ENCODE measurements at regions not wholly inside any gene's neighbourhood (a gene's known extent, or its start where the extent isn't known, plus 50 kb on each side); places are given as distances from the start of the nearest gene placed in this dataset.

DNA sequence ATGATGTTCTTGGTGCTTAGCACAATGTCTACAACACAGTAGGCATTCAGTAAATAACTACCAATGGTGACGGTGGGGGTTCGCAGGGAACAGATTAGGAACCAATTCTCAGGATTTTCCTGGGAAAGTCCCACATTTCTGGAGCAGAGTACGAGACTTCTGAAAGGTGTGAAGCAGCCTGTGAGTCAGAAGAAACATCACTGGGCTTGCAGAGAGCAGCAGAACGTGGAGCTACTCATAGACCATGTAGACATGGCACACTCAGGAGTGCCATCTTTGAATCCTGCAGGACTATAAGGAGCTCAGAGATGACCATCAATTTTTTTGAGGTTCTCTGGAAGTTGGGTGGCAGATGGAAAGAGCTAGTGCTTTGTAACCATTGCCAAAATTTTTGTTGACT is 106.6 kb upstream of the ANKRD55 start:
- no peak for DNase-seq

DNA sequence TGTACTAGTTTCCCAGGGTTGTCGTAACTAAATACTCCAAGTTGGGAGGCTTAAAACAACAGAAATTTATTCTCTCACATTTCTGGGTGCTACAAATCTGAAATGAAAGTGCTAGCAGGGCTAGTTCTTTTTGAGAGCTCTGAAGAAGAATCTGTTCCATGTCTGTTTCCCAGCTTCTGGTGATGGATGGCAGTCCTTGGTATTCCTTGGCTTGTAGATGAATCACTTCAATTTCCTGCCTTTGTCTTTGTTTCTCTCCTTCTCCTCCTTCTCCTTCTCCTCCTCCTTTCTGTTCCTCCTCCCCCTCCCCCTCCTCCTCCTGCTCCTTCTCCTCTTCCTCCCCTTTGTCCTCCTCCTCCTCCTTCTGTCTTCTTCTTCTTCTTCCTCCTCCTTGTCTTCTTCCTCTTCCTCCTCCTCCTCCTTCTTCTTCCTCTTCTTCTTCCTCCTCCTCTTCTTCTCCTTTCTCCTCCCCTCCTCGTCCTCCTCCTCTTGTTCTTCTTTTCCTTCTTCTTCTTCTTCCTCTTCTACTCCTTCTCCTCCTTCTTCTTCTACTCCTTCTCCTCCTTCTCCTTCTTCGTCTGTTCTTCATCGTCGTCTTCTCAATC is 104.7 kb upstream of the ANKRD55 start:
- DNase-seq = no peak

DNA sequence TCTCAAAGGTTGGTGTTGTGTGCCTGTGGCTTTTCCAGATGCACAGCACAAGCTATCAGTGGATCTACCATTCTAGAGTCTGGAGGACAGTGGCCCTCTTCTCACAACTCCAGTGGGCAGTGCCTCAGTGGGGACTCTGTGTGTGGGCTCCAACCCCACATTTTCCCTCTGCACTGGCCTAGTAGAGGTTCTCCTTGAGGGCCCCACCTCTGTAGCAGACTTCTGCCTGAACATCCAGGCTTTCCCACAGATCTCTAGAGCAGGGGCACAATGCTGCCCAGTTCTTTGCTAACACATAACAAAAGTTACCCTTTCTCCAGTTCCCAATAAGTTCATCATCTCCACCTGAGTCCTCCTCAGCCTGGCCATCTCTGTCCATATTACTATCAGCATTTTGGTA is 102.1 kb upstream of the ANKRD55 start:
- no peak for DNase-seq

GRCh38 chr5:56330806-56331205 is 97.7 kb upstream of the ANKRD55 start:
- no peak for DNase-seq

GRCh38 chr5:56330167-56330566 is 97.0 kb upstream of the ANKRD55 start:
- no peak for DNase-seq

DNA sequence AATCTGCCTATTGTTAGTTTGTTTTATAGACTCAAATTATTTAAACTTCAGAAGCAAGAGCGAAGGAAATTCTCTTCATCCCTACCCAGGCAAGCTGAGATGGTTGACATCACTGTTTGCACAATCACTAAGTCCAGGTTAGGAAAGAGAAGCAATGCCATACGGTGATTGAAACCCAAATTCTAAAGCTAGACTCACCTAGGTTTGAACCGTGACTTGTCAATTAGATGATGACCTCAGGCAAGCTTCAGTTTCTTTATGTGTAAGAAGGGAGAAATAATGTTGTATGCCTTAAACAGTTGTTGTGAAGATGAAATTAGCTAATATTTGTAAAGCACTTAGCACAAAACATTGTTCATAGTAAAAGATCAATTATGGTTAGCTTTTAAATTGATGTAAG is 96.5 kb upstream of the ANKRD55 start:
- DNase-seq = no peak

DNA sequence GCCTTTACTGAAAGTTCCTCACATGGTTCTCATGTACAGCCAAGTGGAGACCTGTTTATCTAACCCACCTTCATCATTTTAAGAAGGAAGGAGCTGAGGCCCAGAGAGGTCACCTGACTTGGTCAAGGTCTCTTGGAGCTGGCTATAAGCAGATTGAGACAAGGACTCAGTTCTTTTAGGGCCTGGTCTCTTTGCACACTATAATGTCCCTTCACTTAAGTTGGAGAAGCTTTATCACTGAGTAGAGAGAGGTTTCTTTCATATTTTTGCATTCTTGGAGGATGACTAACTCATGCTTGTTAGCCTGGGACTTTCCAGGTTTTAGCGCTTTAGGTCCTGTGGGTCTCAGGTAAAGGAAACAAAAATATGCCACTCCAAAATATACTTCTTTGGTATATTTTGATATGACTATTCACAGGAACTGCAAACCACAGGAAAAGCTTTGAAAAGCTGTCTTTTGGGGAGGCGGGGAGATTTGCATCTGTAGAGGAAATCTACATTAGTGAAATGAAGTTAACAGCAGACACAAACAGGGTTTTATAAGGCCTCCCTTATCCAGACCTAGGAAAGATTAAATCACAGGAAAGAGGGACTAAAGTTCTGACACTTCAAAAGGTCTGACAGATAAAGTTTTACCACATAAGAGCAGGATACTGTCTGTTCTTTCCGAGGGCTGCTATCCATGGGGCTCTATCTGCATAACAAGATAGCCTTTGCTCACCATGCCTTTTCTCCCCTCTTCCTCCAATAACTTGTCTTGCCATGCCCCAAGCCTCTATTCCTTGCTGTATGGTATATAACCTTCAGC is 95.8 kb upstream of the ANKRD55 start:
- no peak for DNase-seq

DNA sequence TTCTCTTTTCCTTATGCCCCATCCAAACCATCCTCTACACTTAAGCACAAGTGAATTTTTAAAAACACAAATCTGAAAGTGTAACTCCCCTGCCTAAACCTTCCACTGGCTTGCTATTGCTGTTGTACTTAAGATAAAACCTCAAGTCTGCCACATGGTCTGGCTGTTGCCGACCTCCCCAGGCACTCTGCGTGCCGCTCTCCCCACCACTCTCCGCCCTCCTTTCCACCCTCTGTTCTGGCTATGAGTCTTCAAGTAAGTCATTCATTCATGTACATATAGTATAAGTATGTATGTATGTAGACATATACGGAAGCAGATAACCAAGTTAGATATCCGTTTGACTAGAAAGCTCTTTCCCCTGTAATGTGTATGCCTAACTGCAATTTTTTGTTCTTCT is 94.7 kb upstream of the ANKRD55 start:
- no peak for DNase-seq

DNA sequence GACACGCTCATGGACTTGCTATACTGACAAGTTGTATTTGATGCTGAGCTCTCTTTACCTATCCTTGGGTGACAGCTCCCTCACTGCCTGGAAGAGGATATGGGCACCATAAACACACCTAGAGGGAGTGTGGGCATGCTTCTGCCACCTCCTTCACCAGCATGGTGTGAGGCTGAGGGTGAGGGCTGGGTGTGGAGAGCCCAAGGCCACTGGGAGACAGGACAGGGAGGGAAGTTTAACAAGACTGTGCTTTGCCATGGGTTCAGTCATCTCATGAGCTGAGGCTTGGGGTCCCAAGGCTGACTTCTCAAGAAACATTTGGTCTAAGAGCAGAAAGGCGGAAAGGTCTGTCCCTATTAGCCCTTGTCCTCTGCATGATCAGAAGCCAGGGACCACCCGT is 93.6 kb upstream of the ANKRD55 start:
- DNase-seq = no peak

- DNase-seq = no peak
Observed at GRCh38 chr5:56326116-56326515, 93.0 kb upstream of the ANKRD55 start.

- no peak for DNase-seq
Observed at GRCh38 chr5:56325039-56325438, 91.9 kb upstream of the ANKRD55 start.

- no peak for DNase-seq
Observed at GRCh38 chr5:56323505-56323904, 90.4 kb upstream of the ANKRD55 start.

- no peak for DNase-seq
Observed at GRCh38 chr5:56322592-56322991, 89.5 kb upstream of the ANKRD55 start.

DNA sequence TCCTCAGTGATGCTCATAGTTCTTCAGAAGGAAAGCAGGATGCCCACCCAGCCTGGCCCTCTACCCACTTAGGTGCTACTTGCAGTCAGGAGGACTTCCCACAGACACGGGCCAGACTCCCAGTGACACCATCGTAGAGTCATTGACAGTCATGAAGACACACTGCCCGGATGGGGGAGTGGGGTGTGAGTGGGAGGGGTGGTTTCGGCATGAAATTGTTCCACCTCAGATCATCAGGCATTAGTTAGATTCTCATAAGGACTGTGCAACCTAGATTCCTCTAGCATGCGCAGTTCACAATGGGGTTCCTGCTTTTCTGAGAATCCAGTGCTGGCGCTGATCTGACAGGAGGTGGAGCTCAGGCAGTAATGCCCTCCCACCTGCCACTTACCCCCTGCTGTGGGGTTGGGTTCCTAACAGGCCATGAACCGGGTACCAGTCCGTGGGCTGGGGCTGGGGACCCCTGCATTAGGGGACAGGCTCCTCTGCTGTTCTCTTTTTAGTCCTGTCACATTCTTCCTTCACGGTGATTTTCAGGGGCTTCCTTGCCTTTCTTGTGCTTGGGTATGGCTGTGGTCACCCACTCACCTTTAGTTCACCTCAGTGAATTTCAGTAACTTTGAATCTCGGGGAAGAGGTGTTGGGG is 88.2 kb upstream of the ANKRD55 start:
- no peak for DNase-seq

DNA sequence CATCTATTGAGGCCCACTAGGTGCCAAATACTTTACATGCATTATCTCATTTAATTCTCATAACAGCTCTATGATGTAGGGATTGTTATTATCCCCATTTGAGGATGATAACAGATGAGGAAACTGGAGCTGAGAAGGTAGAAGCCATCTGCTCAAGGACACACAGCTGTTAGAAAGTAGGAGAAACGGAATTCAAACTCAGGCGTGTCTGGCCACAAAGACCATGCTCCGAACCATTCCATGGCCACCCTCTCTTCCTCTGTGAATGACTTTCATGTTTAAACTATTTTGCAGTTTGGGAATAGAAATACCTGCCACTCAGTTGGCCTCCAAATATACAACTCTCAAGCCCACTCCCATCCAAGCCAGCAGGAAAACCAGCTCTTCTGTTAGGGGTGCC is 87.6 kb upstream of the ANKRD55 start:
- DNase-seq = no peak

GRCh38 chr5:56319526-56320181 is 86.5 kb upstream of the ANKRD55 start:
- no peak for DNase-seq

DNA sequence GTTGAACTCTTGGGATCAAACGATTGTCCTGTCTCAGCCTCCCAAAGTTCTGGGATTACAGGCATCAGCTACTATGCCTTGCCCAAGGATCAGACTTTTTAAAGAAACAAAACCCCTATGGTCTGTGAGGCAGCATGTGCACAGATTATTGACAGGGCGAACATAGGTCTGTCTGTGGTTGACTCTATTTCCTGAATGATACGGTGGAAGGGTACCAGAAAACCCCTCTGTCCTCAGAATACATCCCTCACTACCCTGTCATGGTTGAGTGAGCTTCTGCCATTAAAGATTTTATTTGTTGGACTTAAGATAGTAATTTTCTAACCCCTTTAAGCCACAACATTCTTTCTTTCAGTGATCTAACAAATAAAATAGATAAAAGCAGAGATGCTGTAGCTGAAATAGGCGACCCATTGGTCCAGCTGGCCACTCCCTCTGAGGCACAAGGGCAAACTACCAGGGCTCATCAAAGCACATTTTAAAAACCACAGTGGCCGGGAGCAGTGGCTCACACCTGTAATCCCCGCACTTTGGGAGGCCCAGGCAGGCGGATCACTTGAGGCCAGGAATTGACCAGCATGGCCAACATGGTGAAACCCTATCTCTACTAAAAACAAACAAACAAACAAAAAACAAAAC is 84.9 kb upstream of the ANKRD55 start:
- no peak for DNase-seq

- DNase-seq = no peak
Observed at GRCh38 chr5:56316299-56316994, 83.3 kb upstream of the ANKRD55 start.

GRCh38 chr5:56314529-56314928 is 81.4 kb upstream of the ANKRD55 start:
- DNase-seq = no peak

DNA sequence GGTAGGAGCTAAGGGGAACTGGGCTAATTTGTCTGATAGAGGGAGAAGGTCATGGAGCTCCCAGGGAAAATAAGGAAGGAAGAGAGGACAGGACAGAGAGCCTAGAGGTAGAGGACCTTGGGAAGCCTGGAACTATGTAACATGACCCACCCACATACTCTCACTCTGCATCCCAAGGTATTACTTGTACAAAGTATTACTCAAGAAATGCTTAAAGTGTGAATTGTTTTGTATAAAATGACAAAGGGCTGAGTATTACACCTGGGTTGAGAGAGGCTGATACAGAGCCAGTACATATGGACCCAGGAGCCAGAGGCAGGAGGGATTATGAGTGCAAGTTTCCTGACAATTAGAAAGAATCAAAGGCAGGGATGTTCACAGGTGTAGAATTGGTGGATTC is 80.5 kb upstream of the ANKRD55 start:
- no peak for DNase-seq

GRCh38 chr5:56313004-56313531 is 79.9 kb upstream of the ANKRD55 start:
- DNase-seq = no peak

DNA sequence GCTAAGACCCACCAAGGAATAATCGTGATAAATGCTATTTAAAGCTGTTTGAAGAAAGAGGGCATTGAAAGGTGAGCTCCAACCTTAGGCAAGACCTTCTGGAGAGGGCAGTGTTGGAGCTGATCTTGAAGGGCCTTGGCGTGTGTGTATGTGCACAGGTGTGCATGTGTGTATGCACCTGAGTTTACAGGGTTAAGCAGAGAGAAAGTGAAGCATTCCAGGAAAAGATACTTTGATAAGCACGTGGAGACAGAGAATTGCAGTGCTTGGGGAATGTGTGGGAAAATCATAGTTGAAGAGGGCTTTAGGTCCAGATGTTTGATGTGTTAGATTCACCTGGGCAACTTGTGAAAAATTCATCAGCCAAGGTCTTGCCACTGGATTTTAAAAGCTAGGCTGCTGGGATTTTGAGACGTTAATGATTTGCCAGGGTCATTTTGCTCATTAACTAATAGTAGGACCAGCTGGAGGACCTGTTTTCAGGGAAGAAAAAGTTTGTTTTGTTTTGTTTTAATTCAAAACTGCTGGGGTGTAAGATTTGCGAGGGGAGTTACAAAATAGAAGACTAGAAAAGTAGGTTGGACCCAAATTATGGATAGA is 78.3 kb upstream of the ANKRD55 start:
- no peak for DNase-seq
